CD4-positive, alpha-beta T cell treated with Interleukin-1 beta for 1 hour (primary cell): ENCODE measurements at regions not wholly inside any gene's neighbourhood (a gene's known extent, or its start where the extent isn't known, plus 50 kb on each side); places are given as distances from the start of the nearest gene placed in this dataset.
"Not testable (repeated sequence)": the region's sequence is repeated elsewhere in the genome, so short reads cannot be mapped to it uniquely, and the experiment has no call there.

Source experiments
- DNase-seq, 2 donors: peaks; one replicate each; pipeline ENCODE4 v3.0.0-alpha.2; 2020 to 2022

GRCh38 chr7:136102881-136103280 lies 125.7 kb upstream of the MTPN start:
- no peak for DNase-seq

GRCh38 chr7:136092714-136093113 lies 115.6 kb upstream of the MTPN start:
- DNase-seq, result not testable (repeated sequence)

- no peak for DNase-seq
Measured at GRCh38 chr7:136087881-136088280, 110.7 kb upstream of the MTPN start.

GRCh38 chr7:136086712-136087111 lies 109.6 kb upstream of the MTPN start:
- DNase-seq, result peak; percentile 39 to 56

- DNase-seq, result no peak
Measured at GRCh38 chr7:136079934-136080333, 102.8 kb upstream of the MTPN start.

- DNase-seq, result no peak
Measured at GRCh38 chr7:136079478-136079892, 102.3 kb upstream of the MTPN start.

GRCh38 chr7:136079066-136079465 lies 101.9 kb upstream of the MTPN start:
- no peak for DNase-seq

GRCh38 chr7:136078630-136079029 lies 101.5 kb upstream of the MTPN start:
- no peak for DNase-seq

GRCh38 chr7:136076954-136077353 lies 99.8 kb upstream of the MTPN start:
- no peak for DNase-seq

GRCh38 chr7:136074843-136075242 lies 97.7 kb upstream of the MTPN start:
- no peak for DNase-seq

GRCh38 chr7:136072447-136072846 lies 95.3 kb upstream of the MTPN start:
- DNase-seq, result no peak

- DNase-seq, result no peak
Measured at GRCh38 chr7:136070736-136071505, 93.8 kb upstream of the MTPN start.

GRCh38 chr7:136069840-136070529 lies 92.8 kb upstream of the MTPN start:
- DNase-seq, result no peak

- DNase-seq, result no peak
Measured at GRCh38 chr7:136067277-136067676, 90.1 kb upstream of the MTPN start.

- DNase-seq, result no peak
Measured at GRCh38 chr7:136066304-136067143, 89.4 kb upstream of the MTPN start.

- no peak for DNase-seq
Measured at GRCh38 chr7:136064627-136065237, 87.6 kb upstream of the MTPN start.

GRCh38 chr7:136064081-136064480 lies 86.9 kb upstream of the MTPN start:
- no peak for DNase-seq

- DNase-seq, result no peak
Measured at GRCh38 chr7:136063326-136063666, 86.1 kb upstream of the MTPN start.

GRCh38 chr7:136062625-136063325 lies 85.6 kb upstream of the MTPN start:
- DNase-seq, result no peak

GRCh38 chr7:136061433-136061832 lies 84.3 kb upstream of the MTPN start:
- no peak for DNase-seq

GRCh38 chr7:136058546-136058945 lies 81.4 kb upstream of the MTPN start:
- DNase-seq, result no peak

GRCh38 chr7:136057509-136057908 lies 80.3 kb upstream of the MTPN start:
- no peak for DNase-seq
